Panc1 (cell line): ENCODE measurements at regions not wholly inside any gene's neighbourhood (a gene's known extent, or its start where the extent isn't known, plus 50 kb on each side); places are given as distances from the start of the nearest gene placed in this dataset.

ENCODE experiments used
- ATAC-seq: fragments of 200-7000 bp; cut with Tn5 transposase; 2 replicates; pipeline ENCODE4 v1.9.1; 2020; ENCODE audit warnings: mild to moderate bottlenecking, moderate library complexity
- BruUV-seq: library from RNA; stranded (reverse); fragments of 400-500 nt; replicated peaks from 2 replicates; lab custom pipeline; 2021; lab: Mats Ljungman, UMichigan
- CTCF ChIA-PET: fragments of 300-600 bp; sonication (Branson Sonifier 250); formaldehyde crosslinking; loops from one replicate; lab custom pipeline; 2022; ENCODE audit warnings: antibody characterized with exemption; lab: Charles Lee
- POLR2A ChIA-PET: fragments of 300-600 bp; sonication (Branson Sonifier 250); formaldehyde crosslinking; loops from one replicate; lab custom pipeline; 2022; ENCODE audit warnings: antibody characterized with exemption; lab: Charles Lee
- DNase-seq: peaks from one replicate; pipeline ENCODE4 v3.0.0-alpha.2; 2010; ENCODE audit warnings: low read depth, low spot score
- H3K27ac ChIP-seq: 2 replicates; pipeline ENCODE4 v1.5.1; 2011; ENCODE audit warnings: mild to moderate bottlenecking, low read length, inconsistent platforms
- H3K27me3 ChIP-seq: fragments of 200-500 bp; sonication (Bioruptor generic); 2 replicates; pipeline ENCODE4 v1.6.0; 2014; ENCODE audit warnings: low read length, inconsistent platforms; ENCODE audit not compliant: control insufficient read depth, insufficient read depth
- H3K36me3 ChIP-seq: fragments of 200-500 bp; sonication (Bioruptor generic); 2 replicates; pipeline ENCODE4 v1.5.1; 2014; ENCODE audit warnings: inconsistent platforms, mild to moderate bottlenecking, low read length, moderate library complexity; ENCODE audit not compliant: control insufficient read depth, insufficient read depth
- H3K4me1 ChIP-seq: 2 replicates; pipeline ENCODE4 v1.5.1; 2011; ENCODE audit warnings: inconsistent platforms, mild to moderate bottlenecking, low read length, moderate library complexity; ENCODE audit not compliant: control insufficient read depth, insufficient read depth
- H3K4me3 ChIP-seq, 2 experiments: 2 replicates each; pipeline ENCODE4 v1.5.1; 2011 to 2012; ENCODE audit warnings: low read depth in 2 of 2, low read length in 2 of 2, mild to moderate bottlenecking in 2 of 2, inconsistent platforms in 1 of 2, moderate library complexity in 1 of 2
- H3K9me3 ChIP-seq: fragments of 200-500 bp; sonication (Bioruptor generic); 2 replicates; pipeline ENCODE4 v1.5.1; 2014; ENCODE audit warnings: low read depth, mild to moderate bottlenecking, inconsistent platforms, low read length, moderate library complexity; ENCODE audit not compliant: control insufficient read depth, insufficient read depth
- CTCF ChIP-seq: fragments of 450-650 bp; IDR thresholded peaks from 2 replicates; pipeline ENCODE4 v1.5.1; 2017; ENCODE audit warnings: mild to moderate bottlenecking
- POLR2AphosphoS5 ChIP-seq: IDR thresholded peaks from 2 replicates; pipeline ENCODE4 v1.6.1; 2012; ENCODE audit warnings: mild to moderate bottlenecking, low read depth, low read length, moderate library complexity
- REST ChIP-seq, 2 experiments: IDR thresholded peaks; 2 replicates each; pipeline ENCODE4 v1.6.1; 2011 to 2012; ENCODE audit warnings: low read depth in 2 of 2, control low read depth in 1 of 2, low read length in 1 of 2, mild to moderate bottlenecking in 1 of 2, moderate library complexity in 1 of 2; ENCODE audit not compliant: insufficient read depth in 1 of 2
- SIN3A ChIP-seq: IDR thresholded peaks from 2 replicates; pipeline ENCODE4 v1.6.1; 2012; ENCODE audit warnings: low read depth, mild to moderate bottlenecking, low read length, moderate library complexity, borderline replicate concordance; ENCODE audit not compliant: insufficient read depth
- TCF7L2 ChIP-seq: IDR thresholded peaks from 2 replicates; pipeline ENCODE4 v1.6.1; 2011; ENCODE audit warnings: mild to moderate bottlenecking, low read depth, low read length, inconsistent platforms
- in situ Hi-C: cut with HindIII; loops from 2 replicates; pipeline ENCODE4 v1.10.0; 2016; ENCODE audit warnings: low sequenced_read_pairs, low pct_unique_long_range_greater_than_20kb
- intact Hi-C: fragments of 100-400 bp; cut with micrococcal nuclease; formaldehyde crosslinking; loops from one replicate; pipeline ENCODE4 v1.10.0; 2022; ENCODE audit not compliant: unreplicated experiment

DNA sequence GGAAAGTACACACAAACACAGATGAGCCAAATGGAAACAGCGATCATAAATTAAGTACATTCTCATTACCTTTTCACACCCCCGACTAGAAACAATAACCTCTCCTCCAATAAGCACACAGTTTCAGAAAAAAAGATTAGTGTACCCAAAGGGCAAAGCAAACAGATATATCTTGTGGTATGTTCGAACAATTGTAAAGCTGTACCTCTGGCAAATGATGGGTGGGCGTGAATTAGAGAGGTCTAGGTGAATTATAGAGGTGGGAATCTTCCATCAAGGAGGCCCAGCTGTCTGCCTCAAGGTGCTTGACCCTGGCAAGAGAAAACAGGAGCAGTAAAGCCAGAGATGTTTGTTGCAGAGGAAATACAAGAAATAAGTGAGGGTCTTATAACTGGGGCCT, 715.3 kb upstream of the NEGR1 start:
- in situ Hi-C loops (no loop called here), intact Hi-C loops (no loop called here)
- Histone ChIP-seq H3K27ac (no peak overlapping the region), H3K9me3 (no peaks in the 10 kb centered on the region), H3K27me3 (no peaks in the 10 kb centered on the region), H3K36me3 (no peaks in the 10 kb centered on the region), H3K4me3 (no peak overlapping the region), H3K4me1 (no peaks in the 10 kb centered on the region)
- BruUV-seq, result no TSS peak
- POLR2A ChIA-PET, result interaction anchor here (0.7 kb wide), 1 partner anchor 85 kb away, joined by 10 read pairs; no protein-coding TSS in a partner anchor
- ATAC-seq (no peak), DNase-seq (no peak)
- CTCF ChIA-PET, result no interaction called here
- TF ChIP-seq TCF7L2 (no peak), REST (IDR thresholded peaks at IDR 0.05; ENCODE audit: insufficient read depth in 1 of 2, low read depth in 2 of 2, low read length in 1 of 2) (no peak), CTCF (no peak), POLR2AphosphoS5 (no peak), SIN3A (no peak)

GRCh38 chr1:72997041-72997440, 714.7 kb upstream of the NEGR1 start:
- no TSS peak for BruUV-seq

More at GRCh38 chr1:72997041-72997440, 714.7 kb upstream of the NEGR1 start:
- Histone ChIP-seq H3K4me1 (no peaks in the 10 kb centered on the region), H3K27me3 (no peaks in the 10 kb centered on the region), H3K27ac (no peak overlapping the region), H3K9me3 (no peaks in the 10 kb centered on the region), H3K4me3 (no peak overlapping the region), H3K36me3 (no peaks in the 10 kb centered on the region)
- no peak for DNase-seq
- ChIA-PET CTCF (no interaction called here), POLR2A (no interaction called here)
- no peak for ATAC-seq
- TF ChIP-seq POLR2AphosphoS5 (no peak), TCF7L2 (no peak), REST (IDR thresholded peaks at IDR 0.05; ENCODE audit: insufficient read depth in 1 of 2, low read depth in 2 of 2, low read length in 1 of 2) (no peak), CTCF (no peak), SIN3A (no peak)
- in situ Hi-C loops (no loop called here), intact Hi-C loops (no loop called here)
